OCI-LY1 (cell line): ENCODE measurements at regions not wholly inside any gene's neighbourhood (a gene's known extent, or its start where the extent isn't known, plus 50 kb on each side); places are given as distances from the start of the nearest gene placed in this dataset.

ENCODE experiments used
- CTCF ChIP-seq: fragments of 200-600 bp; sonication (generic), shearing (Covaris generic); IDR thresholded peaks from 2 replicates; pipeline ENCODE4 v1.5.1; 2017; ENCODE audit warnings: mild to moderate bottlenecking, antibody characterized with exemption, low read length, moderate library complexity, mixed read lengths
- EZH2 ChIP-seq: fragments of 200-600 bp; sonication (generic), shearing (Covaris generic); IDR thresholded peaks from 2 replicates; pipeline ENCODE4 v1.8.0; 2017; ENCODE audit warnings: borderline replicate concordance, mixed run types, mild to moderate bottlenecking, antibody characterized with exemption, low read length, moderate library complexity, mixed read lengths

GRCh38 chr2:57881998-57882888, 164.4 kb upstream of the VRK2 start:
- no peak for TF ChIP-seq CTCF
- TF ChIP-seq EZH2: no peak
